Naive B cell (primary cell): ENCODE measurements at regions not wholly inside any gene's neighbourhood (a gene's known extent, or its start where the extent isn't known, plus 50 kb on each side); places are given as distances from the start of the nearest gene placed in this dataset.

Experiments
- ATAC-seq, 2 donors: fragments of 150-1000 bp; cut with Tn5 transposase; 2 replicates each; pipeline ENCODE4 v1.10.0; 2021; ENCODE audit warnings: low read depth in 2 of 2, mild to moderate bottlenecking in 2 of 2, moderate library complexity in 2 of 2
- DNase-seq: peaks from one replicate; pipeline ENCODE4 v3.0.0; 2022
- H3K27ac Mint-ChIP-seq, 6 donors: one replicate each; pipeline ENCODE4 v1.8.0; 2020 to 2022; ENCODE audit warnings: mild to moderate bottlenecking in 6 of 6, mixed read lengths in 6 of 6, moderate library complexity in 5 of 6, inconsistent platforms in 2 of 6
- H3K27me3 Mint-ChIP-seq, 3 donors: one replicate each; pipeline ENCODE4 v1.8.0; 2021 to 2022; ENCODE audit warnings: mixed read lengths in 3 of 3, mild to moderate bottlenecking in 1 of 3
- H3K36me3 Mint-ChIP-seq, 2 donors: one replicate each; pipeline ENCODE4 v1.8.0; 2020 to 2022; ENCODE audit warnings: mixed read lengths in 2 of 2, inconsistent platforms in 1 of 2, mild to moderate bottlenecking in 1 of 2
- H3K4me1 Mint-ChIP-seq, 3 donors: one replicate each; pipeline ENCODE4 v1.8.0; 2020 to 2022; ENCODE audit warnings: mixed read lengths in 3 of 3, inconsistent platforms in 1 of 3, mild to moderate bottlenecking in 1 of 3, moderate library complexity in 1 of 3
- H3K4me3 Mint-ChIP-seq, 8 donors: one replicate each; pipeline ENCODE4 v1.8.0; 2020 to 2022; ENCODE audit warnings: mild to moderate bottlenecking in 8 of 8, mixed read lengths in 8 of 8, moderate library complexity in 8 of 8, inconsistent platforms in 2 of 8
- H3K9me3 Mint-ChIP-seq, 7 donors: one replicate each; pipeline ENCODE4 v1.8.0; 2020 to 2022; ENCODE audit warnings: mixed read lengths in 7 of 7, mild to moderate bottlenecking in 5 of 7, inconsistent platforms in 2 of 7, moderate library complexity in 1 of 7

- DNase-seq: no peak
- Mint-ChIP-seq H3K4me1 (no peaks in the 10 kb centered on the region), H3K9me3 (no peaks in the 10 kb centered on the region), H3K36me3 (no peaks in the 10 kb centered on the region), H3K4me3 (no peak overlapping the region), H3K27me3 (peaks cover 12 to 43% (median 34%) of the 10 kb centered on the region in 3 donors), H3K27ac (no peak overlapping the region)
- no peak for ATAC-seq
Measured at GRCh38 chr5:172588380-172588779, 52.7 kb upstream of the NEURL1B start.

GRCh38 chr5:172587061-172587405, 54.0 kb upstream of the NEURL1B start:
- H3K27me3 Mint-ChIP-seq: peaks cover 21 to 47% (median 42%) of the 10 kb centered on the region in 3 donors
- DNase-seq (no peak), ATAC-seq (no peak)
- H3K4me1 Mint-ChIP-seq: no peaks in the 10 kb centered on the region
- no peaks in the 10 kb centered on the region for H3K36me3 Mint-ChIP-seq
- H3K27ac Mint-ChIP-seq: no peak overlapping the region
- no peaks in the 10 kb centered on the region for H3K9me3 Mint-ChIP-seq
- no peak overlapping the region for H3K4me3 Mint-ChIP-seq

- DNase-seq (no peak), ATAC-seq (no peak)
- Mint-ChIP-seq H3K36me3 (no peaks in the 10 kb centered on the region), H3K27me3 (peaks cover 21 to 48% (median 44%) of the 10 kb centered on the region in 3 donors), H3K27ac (no peak overlapping the region), H3K4me3 (no peak overlapping the region), H3K9me3 (no peaks in the 10 kb centered on the region), H3K4me1 (no peaks in the 10 kb centered on the region)
Measured at GRCh38 chr5:172586125-172587060, 54.7 kb upstream of the NEURL1B start.

DNA sequence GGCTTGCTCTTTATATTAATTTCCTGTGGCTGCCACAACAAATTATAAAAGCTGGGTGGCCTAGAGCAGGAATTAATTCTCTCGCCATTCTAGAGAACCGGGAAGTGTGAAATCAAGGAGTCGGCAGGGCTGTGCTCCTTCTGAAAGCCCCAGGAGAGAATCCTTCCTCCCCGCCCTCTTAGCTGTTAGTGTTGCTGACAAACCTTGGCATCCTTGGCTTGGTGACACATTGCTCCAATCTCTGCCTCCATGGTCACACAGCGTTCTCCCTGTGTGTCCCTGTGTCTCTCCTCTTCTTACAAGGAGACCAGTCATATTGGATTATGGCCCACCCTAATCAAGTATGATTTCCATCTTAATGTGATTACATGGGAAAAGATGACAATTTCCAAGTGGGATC, 55.9 kb upstream of the NEURL1B start:
- Mint-ChIP-seq H3K36me3 (no peaks in the 10 kb centered on the region), H3K4me1 (no peaks in the 10 kb centered on the region), H3K9me3 (no peaks in the 10 kb centered on the region), H3K4me3 (no peak overlapping the region), H3K27me3 (peaks cover 21 to 55% (median 48%) of the 10 kb centered on the region in 3 donors), H3K27ac (peak overlapping the region in 1 of 6 donors; percentile 33)
- ATAC-seq (no peak), DNase-seq (no peak)

DNA sequence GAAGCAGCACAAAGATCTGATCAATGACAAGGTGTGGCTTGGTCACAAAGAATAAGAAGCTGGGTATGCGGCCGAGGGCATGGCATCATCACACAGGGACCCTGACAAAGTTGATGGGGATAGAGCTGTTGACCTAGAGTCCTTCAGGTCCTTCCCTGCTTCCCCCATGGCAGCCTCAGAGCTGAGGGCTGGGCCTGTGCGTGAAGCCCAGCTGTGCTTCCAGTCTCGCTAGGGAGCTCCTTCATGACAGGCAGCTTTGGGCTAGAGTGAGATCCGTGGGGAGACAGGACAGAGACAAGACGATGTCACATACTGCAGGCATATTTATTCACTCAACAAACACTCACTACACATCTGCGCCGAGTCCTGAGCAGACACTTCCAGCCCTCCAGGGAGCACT, 56.4 kb upstream of the NEURL1B start:
- H3K27me3 Mint-ChIP-seq: peaks cover 21 to 60% (median 48%) of the 10 kb centered on the region in 3 donors
- ATAC-seq: no peak
- H3K4me3 Mint-ChIP-seq: no peak overlapping the region
- no peaks in the 10 kb centered on the region for H3K4me1 Mint-ChIP-seq
- DNase-seq: no peak
- H3K9me3 Mint-ChIP-seq: no peaks in the 10 kb centered on the region
- no peaks in the 10 kb centered on the region for H3K36me3 Mint-ChIP-seq
- H3K27ac Mint-ChIP-seq: no peak overlapping the region

- H3K4me1 Mint-ChIP-seq: no peaks in the 10 kb centered on the region
- no peaks in the 10 kb centered on the region for H3K9me3 Mint-ChIP-seq
- no peak overlapping the region for H3K4me3 Mint-ChIP-seq
- no peak overlapping the region for H3K27ac Mint-ChIP-seq
- ATAC-seq: no peak
- H3K36me3 Mint-ChIP-seq: no peaks in the 10 kb centered on the region
- peaks cover 21 to 60% (median 50%) of the 10 kb centered on the region in 3 donors for H3K27me3 Mint-ChIP-seq
- DNase-seq: no peak
Measured at GRCh38 chr5:172583931-172584511, 57.0 kb upstream of the NEURL1B start.

- DNase-seq: no peak
- ATAC-seq: no peak
- Mint-ChIP-seq H3K27ac (no peak overlapping the region), H3K36me3 (no peaks in the 10 kb centered on the region), H3K4me3 (no peak overlapping the region), H3K27me3 (peaks cover 20 to 60% (median 53%) of the 10 kb centered on the region in 3 donors), H3K4me1 (no peaks in the 10 kb centered on the region), H3K9me3 (no peaks in the 10 kb centered on the region)
Measured at GRCh38 chr5:172582940-172583339, 58.1 kb upstream of the NEURL1B start.

- no peaks in the 10 kb centered on the region for H3K9me3 Mint-ChIP-seq
- no peaks in the 10 kb centered on the region for H3K36me3 Mint-ChIP-seq
- DNase-seq (no peak), ATAC-seq (no peak)
- peaks cover 15 to 48% (median 46%) of the 10 kb centered on the region in 3 donors for H3K27me3 Mint-ChIP-seq
- no peaks in the 10 kb centered on the region for H3K4me1 Mint-ChIP-seq
- no peak overlapping the region for H3K27ac Mint-ChIP-seq
- no peak overlapping the region for H3K4me3 Mint-ChIP-seq
Measured at GRCh38 chr5:172581315-172581714, 59.7 kb upstream of the NEURL1B start.

DNA sequence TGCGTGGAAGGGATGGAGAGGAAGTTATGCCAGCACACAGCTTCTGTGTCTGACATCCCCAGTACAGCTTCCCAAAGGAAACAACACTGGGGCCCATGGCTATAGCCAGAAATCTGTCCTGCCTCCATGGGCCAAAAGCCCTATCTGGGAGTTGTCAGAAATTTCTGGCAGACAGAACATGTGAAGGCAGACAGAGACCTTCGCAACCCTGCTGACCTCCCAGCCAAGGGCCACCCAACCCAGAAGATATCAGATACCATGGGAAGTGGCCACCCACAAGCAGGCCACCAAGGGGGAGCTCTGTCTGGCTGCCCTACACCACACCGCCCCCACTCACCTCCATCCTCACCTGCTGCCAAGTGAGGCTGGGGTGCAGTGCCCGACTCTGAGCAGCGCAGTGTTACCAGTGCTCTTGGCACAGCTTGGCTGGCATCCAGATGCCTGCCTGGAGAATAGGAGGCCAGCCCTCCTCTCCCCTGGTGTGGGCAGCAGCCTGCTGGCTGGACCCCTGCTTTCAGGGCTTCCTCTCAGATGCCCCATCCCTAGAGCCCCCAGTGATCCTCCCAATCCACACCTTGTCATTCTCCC, 61.6 kb upstream of the NEURL1B start:
- DNase-seq (no peak), ATAC-seq (no peak)
- Mint-ChIP-seq H3K27me3 (peaks cover 9 to 41% (median 36%) of the 10 kb centered on the region in 3 donors), H3K36me3 (no peaks in the 10 kb centered on the region), H3K27ac (no peak overlapping the region), H3K4me3 (peak overlapping the region in 1 of 8 donors; percentile 30), H3K4me1 (peaks cover 0 to 4% (median 0%) of the 10 kb centered on the region in 3 donors), H3K9me3 (peaks cover 0 to 4% (median 0%) of the 10 kb centered on the region in 7 donors)

GRCh38 chr5:172577267-172577909, 63.7 kb upstream of the NEURL1B start:
- no peak overlapping the region for H3K27ac Mint-ChIP-seq

GRCh38 chr5:172575816-172576545, 65.1 kb upstream of the NEURL1B start:
- Mint-ChIP-seq H3K9me3 (peaks cover 0 to 10% (median 4%) of the 10 kb centered on the region in 7 donors), H3K27me3 (peaks cover 0 to 19% (median 19%) of the 10 kb centered on the region in 3 donors), H3K27ac (no peak overlapping the region), H3K4me3 (no peak overlapping the region), H3K36me3 (no peaks in the 10 kb centered on the region), H3K4me1 (peaks cover 0 to 4% (median 0%) of the 10 kb centered on the region in 3 donors)
- ATAC-seq (no peak), DNase-seq (no peak)

More at GRCh38 chr5:172577267-172577909, 63.7 kb upstream of the NEURL1B start:
- Mint-ChIP-seq H3K9me3 (peaks cover 0 to 10% (median 4%) of the 10 kb centered on the region in 7 donors), H3K4me1 (peaks cover 0 to 4% (median 0%) of the 10 kb centered on the region in 3 donors), H3K27me3 (peaks cover under 1 to 22% (median 22%) of the 10 kb centered on the region in 3 donors), H3K36me3 (no peaks in the 10 kb centered on the region), H3K4me3 (no peak overlapping the region)
- ATAC-seq (no peak), DNase-seq (no peak)

GRCh38 chr5:172575416-172575815, 65.6 kb upstream of the NEURL1B start:
- H3K4me3 Mint-ChIP-seq: no peak overlapping the region
- ATAC-seq: no peak

GRCh38 chr5:172574871-172575223, 66.2 kb upstream of the NEURL1B start:
- no peak overlapping the region for H3K4me3 Mint-ChIP-seq
- peaks cover 0 to 19% (median 8%) of the 10 kb centered on the region in 3 donors for H3K27me3 Mint-ChIP-seq
- H3K36me3 Mint-ChIP-seq: no peaks in the 10 kb centered on the region
- H3K9me3 Mint-ChIP-seq: peaks cover 0 to 10% (median 4%) of the 10 kb centered on the region in 7 donors
- H3K27ac Mint-ChIP-seq: peak overlapping the region in 1 of 6 donors; percentile 66
- ATAC-seq (no peak), DNase-seq (no peak)
- H3K4me1 Mint-ChIP-seq: peaks cover 0 to 4% (median 0%) of the 10 kb centered on the region in 3 donors

More at GRCh38 chr5:172575416-172575815, 65.6 kb upstream of the NEURL1B start:
- peaks cover 0 to 10% (median 4%) of the 10 kb centered on the region in 7 donors for H3K9me3 Mint-ChIP-seq
- DNase-seq: no peak
- H3K27ac Mint-ChIP-seq: no peak overlapping the region
- H3K4me1 Mint-ChIP-seq: peaks cover 0 to 4% (median 0%) of the 10 kb centered on the region in 3 donors
- H3K36me3 Mint-ChIP-seq: no peaks in the 10 kb centered on the region
- peaks cover 0 to 19% (median 14%) of the 10 kb centered on the region in 3 donors for H3K27me3 Mint-ChIP-seq
